HK-2 (cell line): ENCODE measurements at regions not wholly inside any gene's neighbourhood (a gene's known extent, or its start where the extent isn't known, plus 50 kb on each side); places are given as distances from the start of the nearest gene placed in this dataset.

ENCODE experiments used
- DNase-seq: peaks from one replicate; pipeline ENCODE4 v3.0.0-alpha.2; 2018; ENCODE audit not compliant: unreplicated experiment

DNA sequence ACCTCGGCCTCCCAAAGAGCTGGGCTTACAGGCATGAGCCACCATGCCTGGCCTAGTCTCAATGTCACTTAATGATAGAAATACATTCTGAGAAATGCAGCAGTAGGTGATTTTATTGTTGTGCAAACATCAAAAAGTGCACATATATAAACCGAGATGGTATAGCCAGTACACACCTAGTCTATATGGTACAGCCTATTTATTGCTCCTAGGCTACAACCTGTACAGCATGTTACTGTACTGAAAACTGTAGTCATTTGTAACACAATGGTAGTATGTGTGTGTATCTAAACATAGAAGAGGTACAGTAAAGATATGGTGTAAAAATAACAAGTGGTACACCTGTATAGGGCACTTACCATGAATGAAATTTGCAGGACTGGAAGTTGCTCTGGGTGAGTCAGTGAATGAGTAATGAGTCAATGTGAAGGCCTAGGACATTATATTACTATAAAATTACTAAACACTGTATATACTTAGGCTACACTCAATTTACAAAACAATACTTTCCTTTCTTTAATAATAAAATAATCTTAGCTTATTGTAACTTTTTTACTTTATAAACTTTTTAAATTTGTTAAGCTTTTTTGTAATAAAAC lies 166.7 kb upstream of the SYT1 start:
- DNase-seq, result no peak

DNA sequence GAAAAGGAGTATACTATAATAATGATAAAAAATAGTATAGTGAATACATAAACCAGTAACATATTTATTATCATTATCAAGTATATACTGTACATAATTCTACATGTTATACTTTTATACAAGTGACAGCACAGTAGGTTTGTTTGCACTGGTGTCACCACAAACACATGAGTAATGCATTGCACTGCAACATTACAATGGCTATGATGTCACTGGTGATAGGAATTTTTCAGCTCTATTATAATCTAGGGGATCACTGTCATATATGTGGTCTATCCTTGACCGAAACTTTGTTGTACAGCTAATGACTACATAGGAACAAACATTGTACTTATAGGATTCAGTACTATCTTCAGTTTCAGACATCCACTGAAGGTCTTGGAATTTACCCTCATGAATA lies 165.8 kb upstream of the SYT1 start:
- no peak for DNase-seq

DNA sequence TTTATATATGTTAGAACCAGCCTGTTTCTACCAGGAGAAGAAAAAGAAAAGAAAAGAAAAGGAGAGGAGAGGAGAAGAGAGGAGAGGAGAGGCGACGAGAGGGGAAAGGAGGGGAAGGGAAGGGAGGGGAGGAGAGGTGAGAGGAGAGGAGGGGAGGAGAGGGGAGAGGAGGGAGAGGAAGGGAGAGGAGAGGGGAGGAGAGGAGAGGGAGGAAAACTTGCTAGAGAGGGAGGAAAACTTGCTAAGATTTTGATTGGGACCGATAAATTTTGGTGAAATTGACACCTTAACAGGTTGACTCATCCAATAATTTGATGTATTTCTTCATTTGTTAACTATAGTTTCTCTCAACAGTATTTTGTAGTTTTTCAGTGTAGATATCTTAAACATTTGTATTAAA lies 164.0 kb upstream of the SYT1 start:
- no peak for DNase-seq

DNA sequence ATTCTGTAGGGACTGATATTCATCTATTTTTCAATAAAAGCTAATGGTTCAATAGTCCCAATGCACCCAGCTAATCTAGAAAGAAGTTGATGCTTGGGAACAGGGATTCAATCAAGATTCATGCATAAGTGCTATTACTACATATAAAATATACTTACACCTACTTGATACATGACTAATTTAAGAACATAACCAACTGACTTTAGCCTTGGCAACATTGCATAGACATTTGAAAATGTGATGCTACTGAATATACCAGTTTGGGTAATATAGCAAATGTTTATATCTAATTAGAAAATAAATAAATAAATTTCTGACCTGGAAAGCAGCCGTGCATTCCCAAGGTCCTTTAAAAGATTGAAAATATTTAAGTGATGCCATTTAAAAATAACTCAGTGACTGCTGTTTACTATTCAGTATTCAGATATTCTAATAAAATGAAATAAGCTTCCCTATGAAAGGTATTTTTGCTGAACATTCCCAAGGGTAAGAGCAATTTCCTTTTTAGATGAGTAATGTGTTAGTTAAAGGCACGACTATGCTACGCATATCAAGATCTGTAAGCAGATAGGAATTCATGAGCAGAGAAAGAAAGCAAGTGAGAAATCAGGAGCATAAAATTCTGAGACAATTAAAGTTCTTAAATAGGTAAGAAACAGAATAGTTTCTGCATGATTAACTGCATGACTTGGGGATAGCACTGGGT lies 160.6 kb upstream of the SYT1 start:
- no peak for DNase-seq

DNA sequence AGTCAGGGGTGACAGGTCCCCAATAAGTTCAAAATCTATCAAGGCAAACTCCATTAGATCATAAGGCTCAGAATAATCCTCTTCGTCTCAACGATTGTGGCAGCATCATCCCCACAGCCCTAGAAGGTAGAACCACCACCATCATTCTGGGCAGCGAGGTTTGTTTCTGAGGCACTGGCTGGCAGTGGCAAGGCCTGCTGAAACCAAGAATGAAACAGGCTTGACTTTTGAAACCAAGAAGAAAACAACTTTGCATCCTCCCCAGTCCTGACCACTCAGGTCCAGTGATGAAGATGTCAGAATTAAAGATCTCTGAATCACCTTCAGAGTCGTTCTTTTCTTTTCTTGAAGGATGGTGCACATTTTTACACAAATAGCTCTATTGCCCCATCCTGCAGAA lies 152.6 kb upstream of the SYT1 start:
- DNase-seq, result no peak

DNA sequence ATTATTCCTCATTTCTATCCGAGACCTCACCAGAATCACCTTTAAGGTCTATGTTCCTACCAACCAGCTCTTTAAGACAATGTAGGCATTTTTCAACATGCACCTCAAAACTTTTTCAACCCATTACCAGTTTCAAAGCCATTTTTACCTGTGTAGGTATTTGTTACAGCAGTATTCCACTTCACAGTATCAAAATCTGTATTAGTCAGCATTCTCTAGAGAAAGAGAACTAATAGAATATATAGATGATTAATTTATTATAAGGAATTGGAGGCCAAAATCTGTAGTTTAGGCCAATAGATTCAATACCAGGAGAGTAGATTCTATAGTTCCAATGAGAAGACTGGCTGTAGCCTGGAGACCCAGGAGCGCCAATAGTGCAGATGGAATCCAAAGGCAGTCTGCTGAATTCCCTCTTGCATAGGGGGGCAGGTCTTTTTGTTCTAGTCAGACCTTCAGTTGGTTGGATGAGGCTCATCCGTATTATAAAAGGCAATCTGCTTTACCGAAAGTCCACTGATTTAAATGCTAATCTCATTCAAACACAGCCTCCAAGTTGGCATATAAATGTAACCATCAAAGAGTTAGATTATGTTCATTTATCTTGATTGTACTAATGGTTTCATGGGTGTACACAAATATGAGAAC lies 151.6 kb upstream of the SYT1 start:
- no peak for DNase-seq

DNA sequence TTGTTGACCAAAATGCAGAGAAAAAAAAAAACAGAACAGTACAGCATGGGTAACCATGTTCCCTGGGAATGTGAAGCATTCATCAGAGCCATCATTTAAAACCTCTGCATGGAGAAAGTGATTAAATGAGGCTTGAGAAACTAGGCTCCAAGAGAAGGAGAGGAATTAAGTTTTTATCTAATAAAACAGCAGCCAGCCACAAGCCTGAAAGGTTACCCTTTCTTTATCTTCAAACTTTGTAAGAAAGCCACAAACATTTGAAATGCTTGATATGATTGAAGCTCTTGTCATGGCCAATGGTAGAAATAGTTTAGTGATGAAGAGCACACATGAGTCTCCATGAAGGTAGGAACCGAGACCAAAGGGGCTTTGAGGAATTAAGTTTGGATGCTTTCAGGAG lies 144.9 kb upstream of the SYT1 start:
- DNase-seq, result no peak

DNA sequence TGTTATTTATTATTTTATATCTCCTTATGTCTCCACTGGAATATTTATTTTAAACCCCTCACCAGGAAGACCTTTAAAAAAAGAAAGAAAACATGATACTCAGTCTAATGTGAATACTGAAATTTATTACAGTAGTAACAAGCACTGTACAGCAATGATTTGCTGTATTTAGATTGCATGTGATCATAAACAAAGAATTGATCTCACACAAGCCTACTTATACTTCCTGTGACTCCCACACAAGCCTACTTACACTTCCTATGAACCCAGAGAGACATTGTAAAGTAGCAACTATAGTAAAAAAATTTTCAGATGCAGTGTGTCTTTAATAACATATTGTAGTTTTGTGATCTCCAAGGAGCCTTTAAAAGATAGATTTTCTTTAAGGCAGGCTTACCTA lies 142.7 kb upstream of the SYT1 start:
- no peak for DNase-seq

DNA sequence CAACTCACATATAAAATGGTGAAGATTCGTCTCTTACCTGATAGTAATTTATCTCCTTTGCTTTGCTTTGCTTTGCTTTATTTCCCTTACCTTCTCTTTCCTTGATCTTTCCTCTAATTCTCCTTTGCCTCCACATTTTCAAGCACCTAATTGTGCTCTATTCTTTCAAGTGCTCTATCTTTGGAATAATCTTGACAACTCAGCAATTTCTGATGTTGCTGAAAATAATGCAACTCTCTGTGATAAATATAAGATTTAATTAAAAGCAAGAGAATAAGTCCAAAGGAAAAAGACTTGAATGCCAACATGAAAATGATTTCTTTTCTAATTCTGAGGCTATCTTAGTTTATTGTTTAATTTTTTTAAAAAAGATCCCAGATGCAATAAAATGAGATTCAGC lies 139.5 kb upstream of the SYT1 start:
- no peak for DNase-seq

DNA sequence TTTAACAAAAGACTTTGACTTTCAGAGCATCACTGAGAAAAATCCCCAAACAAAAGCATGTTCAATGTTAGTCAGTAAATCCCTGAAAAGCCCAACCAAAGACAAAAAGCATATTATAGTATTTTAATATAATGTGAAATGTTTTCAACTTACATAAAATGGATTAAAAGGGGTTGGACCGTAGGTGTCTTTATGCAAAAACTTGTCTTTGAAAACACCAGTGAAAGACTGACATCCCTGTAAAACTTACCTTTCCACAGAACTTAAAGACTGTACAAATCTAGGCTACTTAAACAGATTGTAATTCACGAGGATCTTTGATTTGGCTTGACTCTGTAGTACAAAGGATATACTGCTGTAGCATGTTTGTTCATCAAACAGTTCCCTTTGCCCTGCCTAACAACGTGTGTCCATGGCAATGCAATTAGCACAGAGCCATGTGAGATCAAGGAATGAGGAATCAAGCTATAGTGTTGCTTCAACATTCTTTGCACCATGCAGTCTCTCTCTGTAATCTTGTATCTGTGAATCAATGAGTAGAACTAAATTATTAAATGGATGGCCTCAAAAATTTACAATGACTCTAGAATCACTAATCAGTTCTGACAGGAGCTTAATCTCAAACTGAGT lies 138.5 kb upstream of the SYT1 start:
- DNase-seq, result no peak

DNA sequence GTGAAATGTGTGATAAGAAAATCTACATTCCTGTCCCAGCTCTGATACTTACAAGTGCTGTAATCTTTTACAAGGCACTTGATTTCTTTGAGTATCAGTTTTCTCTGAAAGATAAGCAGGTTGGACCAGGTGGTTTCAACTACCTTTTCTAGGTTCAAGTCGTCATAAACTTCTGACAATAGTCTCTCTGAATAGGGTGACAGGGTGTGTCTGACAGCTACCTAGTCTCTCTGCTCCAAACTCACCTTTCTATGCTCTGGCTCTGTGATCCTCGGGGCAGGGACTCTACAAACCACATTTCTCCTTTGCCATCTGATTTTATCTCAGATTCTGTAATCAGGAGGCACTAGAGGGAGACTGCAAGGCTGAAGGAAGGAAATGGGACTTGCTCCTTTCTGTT lies 137.7 kb upstream of the SYT1 start:
- DNase-seq, result no peak

DNA sequence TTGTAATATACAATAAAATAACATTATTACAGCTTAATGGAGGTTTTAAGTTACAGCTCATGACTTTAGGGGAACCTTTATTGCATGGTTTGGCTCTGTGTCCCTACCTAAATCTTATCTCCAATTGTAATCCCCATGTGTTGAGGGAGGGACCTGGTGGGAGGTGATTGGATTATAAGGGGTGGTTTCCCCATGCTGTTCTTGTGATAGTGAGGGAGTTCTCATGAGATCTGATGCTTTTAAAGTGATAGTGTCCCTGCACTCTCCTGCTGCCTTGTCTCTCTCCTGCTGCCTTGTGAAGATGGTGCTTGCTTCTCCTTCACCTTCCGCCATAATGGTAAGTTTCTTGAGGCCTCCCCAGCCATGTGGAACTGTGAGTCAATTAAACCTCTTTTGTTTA lies 132.1 kb upstream of the SYT1 start:
- no peak for DNase-seq

DNA sequence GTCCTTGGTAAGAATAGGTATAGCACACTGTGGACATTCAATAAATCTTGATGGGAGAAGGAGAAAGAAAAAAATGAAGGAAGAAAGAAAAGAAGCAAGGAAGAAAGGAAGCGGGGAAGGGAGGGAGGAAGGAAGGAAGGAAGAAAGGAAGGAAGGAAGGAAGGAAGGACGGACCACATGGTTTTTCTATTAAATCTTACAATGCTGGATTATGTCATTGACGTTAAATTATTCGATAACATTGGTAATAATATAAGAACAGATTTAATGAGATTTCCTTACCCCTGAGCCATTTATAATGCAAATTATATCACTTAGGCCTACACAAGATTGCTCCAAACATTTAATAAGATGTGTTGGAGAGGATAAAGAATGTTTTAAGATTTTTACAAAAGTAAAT lies 124.9 kb upstream of the SYT1 start:
- DNase-seq, result no peak

DNA sequence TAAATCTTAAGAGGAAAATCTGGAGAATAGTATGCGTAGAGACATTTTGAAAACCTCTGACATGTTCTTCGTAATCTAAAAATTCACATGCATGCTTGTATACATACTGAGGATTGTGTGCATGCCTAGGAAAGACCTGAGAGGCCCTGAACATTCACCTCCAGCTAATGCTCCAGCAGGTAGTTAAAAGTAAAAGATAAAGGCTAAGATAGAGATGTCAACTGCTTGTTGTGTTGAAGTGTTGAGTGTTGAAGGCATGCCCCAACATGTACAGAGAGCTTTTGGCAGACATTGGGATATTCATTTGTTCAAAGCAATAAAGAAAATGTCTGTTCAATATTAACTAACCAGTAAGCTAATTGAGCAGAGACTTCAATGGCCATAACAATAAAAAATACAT lies 118.6 kb upstream of the SYT1 start:
- no peak for DNase-seq

DNA sequence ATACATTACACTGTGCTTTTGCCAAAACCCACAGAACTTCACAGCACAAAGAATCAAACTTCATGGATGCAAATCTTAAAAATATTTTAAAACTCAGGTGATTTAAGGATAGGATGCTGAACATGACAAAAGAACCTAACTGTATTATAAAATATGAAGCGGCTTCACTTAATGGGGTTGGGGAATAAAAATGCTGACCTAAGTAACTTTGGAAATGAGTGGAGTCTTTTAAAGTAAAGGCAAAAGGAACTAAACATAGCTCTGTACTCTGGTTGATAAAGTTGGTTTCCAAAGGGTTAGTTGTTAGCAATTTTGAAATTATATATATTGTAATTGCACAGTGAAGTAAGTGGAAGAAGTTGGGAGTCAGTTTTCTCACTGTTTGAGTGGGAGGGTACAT lies 111.5 kb upstream of the SYT1 start:
- no peak for DNase-seq

DNA sequence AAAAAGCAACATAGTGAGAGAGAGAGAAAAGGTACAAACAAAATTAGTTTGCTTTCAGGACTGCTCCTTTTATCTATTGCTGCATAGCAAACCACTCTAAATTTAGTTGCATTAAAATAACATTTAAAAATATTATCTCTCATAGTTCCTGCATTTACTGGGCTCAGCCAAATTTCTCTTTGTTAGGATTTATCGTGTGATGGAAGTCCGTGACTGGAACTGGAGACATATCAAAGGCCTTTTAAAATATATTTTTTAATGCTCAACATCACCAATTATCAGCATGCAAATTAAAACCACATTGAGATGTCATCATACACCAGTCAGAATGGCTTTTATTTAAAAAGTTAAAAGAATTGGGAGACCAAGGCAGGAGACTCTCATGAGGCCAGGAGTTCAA lies 107.6 kb upstream of the SYT1 start:
- DNase-seq, result no peak

DNA sequence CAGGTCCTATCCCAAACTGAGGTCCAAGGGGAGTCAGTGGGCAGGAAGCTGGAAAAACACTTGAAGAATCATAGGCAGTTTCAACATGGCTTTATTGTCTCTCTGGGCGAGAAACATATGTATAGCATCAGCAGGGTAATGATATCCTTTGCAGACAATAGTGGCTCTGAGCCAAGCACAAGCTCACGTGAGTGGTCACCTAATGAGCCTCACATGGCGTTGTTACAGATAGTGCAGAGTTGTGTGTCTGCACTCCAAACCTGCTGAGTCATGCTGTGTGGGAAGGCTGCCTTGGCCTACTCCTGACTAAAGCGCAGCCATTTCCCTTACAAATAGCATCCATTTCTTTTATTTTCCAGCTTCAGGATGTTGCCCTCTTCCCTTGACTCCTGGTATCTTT lies 105.2 kb upstream of the SYT1 start:
- peak; percentile 4 for DNase-seq

DNA sequence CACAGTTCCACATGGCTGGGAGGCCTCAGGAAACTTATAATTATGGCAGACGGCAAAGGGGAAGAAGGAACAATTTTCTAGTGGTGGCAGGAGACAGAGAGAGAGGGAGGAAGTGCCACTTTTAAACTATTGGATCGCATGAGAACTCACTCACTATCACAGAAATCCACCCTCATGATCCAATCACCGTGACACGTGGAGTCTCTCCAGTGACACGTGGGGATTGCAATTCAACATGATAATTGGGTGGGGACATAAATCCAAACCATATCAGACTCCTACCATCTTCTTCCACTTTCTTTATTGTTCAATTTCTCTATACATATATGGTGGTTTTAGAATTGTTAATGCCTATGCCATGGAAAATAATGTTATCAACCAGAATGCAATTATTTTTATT lies 103.7 kb upstream of the SYT1 start:
- DNase-seq, result no peak

DNA sequence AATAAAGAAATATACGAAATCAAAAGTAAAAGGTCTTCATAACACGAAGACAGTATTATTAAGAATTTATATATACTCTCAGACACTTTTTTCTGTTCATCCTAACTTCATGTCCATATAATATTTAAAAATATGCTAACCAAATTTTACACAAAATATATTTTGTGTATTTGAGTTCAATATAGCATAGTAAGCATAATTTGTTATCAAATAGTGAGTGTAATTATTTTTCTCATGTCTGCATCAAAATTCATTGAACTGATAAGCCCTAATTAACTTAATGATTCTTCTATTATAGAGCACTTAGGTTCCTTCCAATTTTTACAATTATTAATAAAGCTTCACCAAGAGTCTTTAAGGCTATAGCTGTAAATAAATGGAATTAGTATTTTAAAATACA lies 99.7 kb upstream of the SYT1 start:
- DNase-seq, result no peak

DNA sequence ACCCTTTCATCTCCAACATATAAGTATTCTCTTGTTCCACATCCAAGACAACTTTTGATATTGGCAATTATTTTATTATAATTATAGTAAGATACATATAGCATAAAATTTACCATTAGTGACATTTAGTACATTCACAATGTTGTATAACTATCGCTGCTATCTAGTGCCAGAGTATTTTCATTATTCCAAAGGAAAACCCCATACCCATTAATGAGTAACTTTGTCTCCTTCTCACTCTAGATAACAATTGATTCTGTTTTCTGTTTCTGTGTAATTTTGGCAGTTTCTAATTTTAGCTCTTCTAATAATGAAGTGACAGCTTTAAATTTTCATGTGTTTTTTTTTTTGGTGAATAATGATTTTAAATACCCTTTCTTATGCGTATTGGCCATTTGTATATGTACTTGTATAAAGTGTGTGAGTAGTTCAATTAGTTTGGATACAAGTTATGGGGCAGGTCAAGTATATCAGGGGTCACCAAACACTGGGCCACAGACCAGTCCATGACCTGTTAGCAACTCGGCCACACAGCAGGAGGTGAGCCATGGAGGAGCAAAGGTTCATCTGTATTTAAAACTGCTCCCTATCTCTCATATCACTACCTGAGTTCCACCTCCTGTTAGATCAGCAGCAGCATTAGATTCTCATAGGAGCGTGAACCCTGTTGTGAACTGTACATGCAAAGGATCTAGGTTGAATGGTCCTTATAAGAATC lies 97.2 kb upstream of the SYT1 start:
- DNase-seq, result no peak

DNA sequence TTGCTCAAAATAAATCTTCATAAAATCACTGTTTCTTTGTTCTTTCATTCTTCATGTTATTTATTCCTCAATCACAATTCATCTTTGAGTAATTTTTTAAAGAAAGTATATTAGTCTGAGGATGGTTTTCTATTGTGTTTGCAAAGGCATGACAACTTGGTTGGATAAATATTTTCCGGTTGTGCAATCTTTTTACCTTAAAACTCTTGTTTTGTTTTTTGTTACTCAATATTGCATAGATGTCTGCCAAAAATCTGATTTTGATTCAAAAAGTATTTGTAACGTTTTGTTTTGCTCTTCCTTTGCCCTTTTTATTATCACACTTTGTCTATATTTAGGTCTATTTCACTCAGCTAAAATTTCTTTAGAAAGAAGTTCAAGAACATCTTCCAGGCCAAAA lies 86.2 kb upstream of the SYT1 start:
- DNase-seq, result no peak

DNA sequence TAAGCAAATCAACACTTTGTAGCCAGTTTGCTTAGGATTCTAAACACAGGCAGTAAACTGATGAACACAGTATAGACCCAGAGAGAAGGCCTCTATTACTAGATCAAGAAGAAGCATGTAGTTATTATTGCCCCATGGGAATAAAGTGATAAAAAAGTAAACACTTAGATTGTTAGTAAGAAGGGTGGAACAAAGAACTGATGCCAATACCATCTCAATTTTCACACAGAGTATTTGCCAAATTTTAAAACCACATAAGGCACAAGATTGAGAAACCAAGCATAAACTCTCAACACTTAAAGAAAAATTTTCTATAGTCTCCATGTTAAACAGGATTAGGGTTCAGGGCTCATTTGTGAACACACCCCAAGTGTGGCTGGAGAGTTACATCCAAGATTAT lies 77.0 kb upstream of the SYT1 start:
- no peak for DNase-seq

DNA sequence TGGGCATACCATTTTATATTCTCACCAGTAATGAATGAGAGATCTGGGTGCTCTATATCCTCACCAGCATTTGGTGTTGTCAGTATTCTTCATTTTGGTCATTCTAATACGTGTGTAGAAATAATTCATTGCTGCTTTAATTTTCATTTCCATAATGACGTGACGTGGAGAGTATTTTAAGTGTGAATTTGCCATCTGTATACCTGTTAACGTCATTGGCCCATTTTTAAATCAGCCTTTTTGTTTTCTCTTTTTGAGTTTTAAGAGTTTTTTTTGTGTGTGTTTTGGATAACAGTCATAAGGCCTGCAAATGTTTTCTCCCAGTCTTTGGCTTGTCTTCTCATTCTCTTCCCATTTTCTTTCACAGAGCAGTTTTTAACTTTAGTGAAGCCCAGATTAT lies 74.4 kb upstream of the SYT1 start:
- no peak for DNase-seq
